ENCODE measurements at regions not wholly inside any gene's neighbourhood (a gene's known extent, or its start where the extent isn't known, plus 50 kb on each side); places are given as distances from the start of the nearest gene placed in this dataset.
"Not testable (repeated sequence)": the region's sequence is repeated elsewhere in the genome, so short reads cannot be mapped to it uniquely, and the experiment has no call there.

- DNase-seq (ENCODE audit: extremely low read depth, low read depth), result no peak
- H3K4me3 ChIP-seq (replicated peaks; ENCODE audit: low read depth, low read length), result no peak overlapping the region
- TF ChIP-seq CTCF (IDR thresholded peaks at IDR 0.05; ENCODE audit: low read depth, low read length, missing control alignments), result no peak
Measured at GRCh38 chr12:105485321-105485910, 154.9 kb downstream of the C12orf75 start.

DNA sequence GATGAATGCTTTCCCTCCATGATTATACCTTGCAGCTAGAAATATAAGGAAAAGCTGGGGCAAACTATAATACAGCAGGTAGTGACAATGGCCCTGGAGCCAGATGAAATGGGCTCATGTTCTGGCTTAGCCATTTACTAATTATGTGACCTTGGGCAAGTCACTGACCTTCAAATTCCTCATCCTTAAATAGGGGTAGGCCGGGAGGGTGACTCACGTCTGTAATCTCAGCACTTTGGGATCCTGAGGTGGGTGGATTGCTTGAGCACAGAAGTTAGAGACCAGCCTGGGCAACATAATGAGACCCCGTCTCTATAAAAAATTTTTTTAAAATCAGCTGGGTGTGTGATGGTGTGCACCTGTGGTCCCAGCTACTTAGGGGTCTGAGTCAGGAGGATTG, 155.4 kb downstream of the C12orf75 start:
- no peak for DNase-seq (ENCODE audit: extremely low read depth, low read depth)
- no peak for TF ChIP-seq CTCF (IDR thresholded peaks at IDR 0.05; ENCODE audit: low read depth, low read length, missing control alignments)
- H3K4me3 ChIP-seq (replicated peaks; ENCODE audit: low read depth, low read length), result no peak overlapping the region

GRCh38 chr12:105487963-105488362, 157.5 kb downstream of the C12orf75 start:
- H3K4me3 ChIP-seq (replicated peaks; ENCODE audit: low read depth, low read length), result no peak overlapping the region
- TF ChIP-seq CTCF (IDR thresholded peaks at IDR 0.05; ENCODE audit: low read depth, low read length, missing control alignments), result no peak
- no peak for DNase-seq (ENCODE audit: extremely low read depth, low read depth)

GRCh38 chr12:105492591-105493545, 162.4 kb downstream of the C12orf75 start:
- TF ChIP-seq CTCF (IDR thresholded peaks at IDR 0.05; ENCODE audit: low read depth, low read length, missing control alignments), result no peak
- DNase-seq (ENCODE audit: extremely low read depth, low read depth), result peak; percentile 42

GRCh38 chr12:105499205-105499604, 168.7 kb downstream of the C12orf75 start:
- no peak for TF ChIP-seq CTCF (IDR thresholded peaks at IDR 0.05; ENCODE audit: low read depth, low read length, missing control alignments)
- no peak overlapping the region for H3K4me3 ChIP-seq (replicated peaks; ENCODE audit: low read depth, low read length)
- DNase-seq (ENCODE audit: extremely low read depth, low read depth), result no peak

More at GRCh38 chr12:105492591-105493545, 162.4 kb downstream of the C12orf75 start:
- H3K4me3 ChIP-seq (replicated peaks; ENCODE audit: low read depth, low read length), result no peak overlapping the region

DNA sequence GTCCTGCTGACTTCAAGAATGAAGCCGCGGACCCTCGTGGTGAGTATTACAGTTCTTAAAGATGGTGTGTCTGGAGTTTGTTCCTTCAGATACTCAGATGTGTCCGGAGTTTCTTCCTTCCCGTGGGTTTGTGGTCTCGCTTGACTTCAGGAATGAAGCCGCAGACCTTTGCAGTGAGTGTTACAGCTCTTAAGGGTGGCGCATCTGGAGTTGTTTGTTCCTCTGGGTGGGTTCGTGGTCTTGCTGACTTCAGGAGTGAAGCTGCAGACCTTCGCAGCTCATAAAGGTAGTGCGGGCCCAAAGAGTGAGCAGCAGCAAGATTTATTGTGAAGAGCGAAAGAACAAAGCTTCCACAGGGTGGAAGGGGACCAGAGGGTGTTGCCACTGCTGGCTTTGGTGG, 170.2 kb downstream of the C12orf75 start:
- not testable (repeated sequence) for DNase-seq (ENCODE audit: extremely low read depth, low read depth); H3K4me3 ChIP-seq (replicated peaks; ENCODE audit: low read depth, low read length)

- no peak for DNase-seq (ENCODE audit: extremely low read depth, low read depth)
- no peak for TF ChIP-seq CTCF (IDR thresholded peaks at IDR 0.05; ENCODE audit: low read depth, low read length, missing control alignments)
- no peak overlapping the region for H3K4me3 ChIP-seq (replicated peaks; ENCODE audit: low read depth, low read length)
Measured at GRCh38 chr12:105502426-105502930, 172.0 kb downstream of the C12orf75 start.
